ENCODE measurements at regions not wholly inside any gene's neighbourhood (a gene's known extent, or its start where the extent isn't known, plus 50 kb on each side); places are given as distances from the start of the nearest gene placed in this dataset.

DNA sequence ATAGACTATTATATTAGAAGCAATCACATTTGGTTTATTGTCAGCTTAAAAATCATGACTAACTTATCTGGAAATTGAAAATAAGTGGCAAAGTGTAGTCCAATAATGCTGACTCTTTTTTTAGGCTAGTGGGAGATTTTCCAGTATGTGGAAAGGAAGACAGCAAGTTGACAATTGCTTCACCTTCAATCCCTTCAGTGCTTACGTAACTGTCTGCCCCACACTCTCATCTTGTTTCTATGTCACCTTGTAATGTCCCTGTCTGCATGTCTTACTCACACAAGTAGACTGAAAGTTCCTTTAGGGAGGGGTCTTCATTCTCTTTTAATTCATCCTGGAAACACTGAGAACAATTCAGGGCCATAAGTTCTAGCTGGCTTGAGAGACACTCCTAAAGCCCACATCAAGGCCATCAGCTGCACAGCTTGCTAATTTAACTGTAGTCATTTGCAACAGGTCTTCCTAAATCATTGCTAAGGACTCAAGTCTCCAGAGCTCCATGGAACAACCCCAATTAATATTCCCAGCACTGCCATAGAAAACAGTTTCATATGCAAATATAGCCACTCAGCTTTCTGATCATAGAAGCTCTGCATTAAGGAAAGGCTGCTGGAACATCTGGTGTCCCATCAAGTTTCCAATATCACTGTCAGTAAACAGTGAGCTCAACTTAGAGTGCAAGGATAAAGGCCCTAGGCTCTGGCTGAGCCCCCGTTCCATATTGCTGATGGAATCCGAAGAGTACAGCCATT lies 230.5 kb downstream of the ETAA1 start:
- TF ChIP-seq, protein P1, sequence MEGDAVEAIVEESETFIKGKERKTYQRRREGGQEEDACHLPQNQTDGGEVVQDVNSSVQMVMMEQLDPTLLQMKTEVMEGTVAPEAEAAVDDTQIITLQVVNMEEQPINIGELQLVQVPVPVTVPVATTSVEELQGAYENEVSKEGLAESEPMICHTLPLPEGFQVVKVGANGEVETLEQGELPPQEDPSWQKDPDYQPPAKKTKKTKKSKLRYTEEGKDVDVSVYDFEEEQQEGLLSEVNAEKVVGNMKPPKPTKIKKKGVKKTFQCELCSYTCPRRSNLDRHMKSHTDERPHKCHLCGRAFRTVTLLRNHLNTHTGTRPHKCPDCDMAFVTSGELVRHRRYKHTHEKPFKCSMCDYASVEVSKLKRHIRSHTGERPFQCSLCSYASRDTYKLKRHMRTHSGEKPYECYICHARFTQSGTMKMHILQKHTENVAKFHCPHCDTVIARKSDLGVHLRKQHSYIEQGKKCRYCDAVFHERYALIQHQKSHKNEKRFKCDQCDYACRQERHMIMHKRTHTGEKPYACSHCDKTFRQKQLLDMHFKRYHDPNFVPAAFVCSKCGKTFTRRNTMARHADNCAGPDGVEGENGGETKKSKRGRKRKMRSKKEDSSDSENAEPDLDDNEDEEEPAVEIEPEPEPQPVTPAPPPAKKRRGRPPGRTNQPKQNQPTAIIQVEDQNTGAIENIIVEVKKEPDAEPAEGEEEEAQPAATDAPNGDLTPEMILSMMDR (conservative IDR thresholded peaks at IDR 0.05; ENCODE audit: low read length): no peak

DNA sequence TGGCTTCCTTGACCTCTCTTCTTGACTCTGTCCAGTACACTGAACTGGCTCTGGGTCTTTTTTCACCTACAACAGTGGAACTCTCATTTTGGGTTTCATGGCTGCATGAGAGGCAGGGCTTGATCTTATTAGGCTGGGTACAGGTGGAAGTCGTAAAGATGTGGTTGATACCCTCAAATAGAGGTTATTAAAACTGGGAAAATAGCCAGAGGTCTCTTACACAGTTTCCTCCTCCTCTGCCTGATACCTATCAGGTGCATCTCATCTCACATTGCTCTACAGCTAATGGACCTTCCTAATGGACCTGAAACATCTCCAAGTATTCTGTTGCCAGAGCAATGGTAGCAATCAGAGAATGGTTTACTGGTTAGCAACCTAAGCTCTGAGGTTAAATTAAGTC lies 231.8 kb downstream of the ETAA1 start:
- no peak overlapping the region for H3K4me3 ChIP-seq (ENCODE audit: low read length)
- no peak for DNase-seq (ENCODE audit: low read depth)
- TF ChIP-seq, protein P1 (conservative IDR thresholded peaks at IDR 0.05; ENCODE audit: low read length): no peak

More for the DNA sequence above, 230.5 kb downstream of the ETAA1 start:
- DNase-seq (ENCODE audit: low read depth): peak; percentile 40
- no peak overlapping the region for H3K4me3 ChIP-seq (ENCODE audit: low read length)

DNA sequence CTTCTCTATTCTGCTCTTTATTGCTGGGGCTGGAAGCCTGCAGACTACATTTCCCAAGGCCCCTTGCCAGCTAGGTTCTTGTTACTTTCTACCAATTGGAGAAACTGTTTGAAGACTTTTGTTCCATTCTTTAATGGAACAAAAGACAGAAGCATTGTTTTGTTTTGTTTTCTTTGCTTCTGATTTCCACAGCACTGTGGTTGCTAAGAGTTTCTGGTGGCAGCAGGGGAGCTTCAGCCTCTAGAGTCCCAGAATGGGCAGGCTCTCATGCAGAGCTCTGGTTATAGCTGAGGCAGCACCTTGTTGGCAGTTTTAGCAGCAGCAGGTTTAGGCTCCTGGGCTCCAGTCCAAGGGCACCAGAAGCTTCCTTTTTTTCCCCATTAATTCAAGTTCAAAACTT lies 234.3 kb downstream of the ETAA1 start:
- H3K4me3 ChIP-seq (ENCODE audit: low read length): no peak overlapping the region
- DNase-seq (ENCODE audit: low read depth): no peak
- TF ChIP-seq, protein P1 (conservative IDR thresholded peaks at IDR 0.05; ENCODE audit: low read length): no peak

DNA sequence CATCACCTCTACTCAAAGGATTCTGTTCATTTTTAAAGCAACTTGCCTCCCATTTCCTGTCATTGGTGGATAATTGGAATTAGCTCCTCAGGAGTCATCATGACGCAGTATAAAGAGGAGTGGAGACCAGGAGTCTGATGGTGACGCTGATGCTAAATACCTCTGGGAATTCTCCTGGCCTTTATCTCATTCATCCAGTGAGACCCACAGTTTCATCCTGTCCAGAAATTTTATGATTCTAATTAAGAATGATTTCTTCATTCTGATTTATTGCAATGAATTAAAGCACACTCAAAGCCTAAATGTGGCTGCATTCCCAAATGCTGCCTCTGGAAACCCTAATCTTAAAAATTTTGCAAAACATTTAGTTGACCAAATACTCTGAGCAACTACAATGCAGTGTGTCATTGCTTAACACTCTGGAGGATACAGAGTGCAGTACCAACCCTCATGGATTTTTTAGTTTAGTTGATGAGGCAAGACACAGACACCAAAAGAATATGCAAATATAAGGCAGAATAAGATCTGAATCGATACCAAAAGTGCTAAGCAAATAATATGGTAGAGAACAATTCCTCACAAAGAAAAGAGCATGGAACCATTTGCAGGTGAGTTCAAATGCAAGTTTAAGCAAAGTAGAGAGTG lies 236.2 kb downstream of the ETAA1 start:
- DNase-seq (ENCODE audit: low read depth): peak; percentile 36
- TF ChIP-seq, protein P1 (conservative IDR thresholded peaks at IDR 0.05; ENCODE audit: low read length): no peak
- no peak overlapping the region for H3K4me3 ChIP-seq (ENCODE audit: low read length)

DNA sequence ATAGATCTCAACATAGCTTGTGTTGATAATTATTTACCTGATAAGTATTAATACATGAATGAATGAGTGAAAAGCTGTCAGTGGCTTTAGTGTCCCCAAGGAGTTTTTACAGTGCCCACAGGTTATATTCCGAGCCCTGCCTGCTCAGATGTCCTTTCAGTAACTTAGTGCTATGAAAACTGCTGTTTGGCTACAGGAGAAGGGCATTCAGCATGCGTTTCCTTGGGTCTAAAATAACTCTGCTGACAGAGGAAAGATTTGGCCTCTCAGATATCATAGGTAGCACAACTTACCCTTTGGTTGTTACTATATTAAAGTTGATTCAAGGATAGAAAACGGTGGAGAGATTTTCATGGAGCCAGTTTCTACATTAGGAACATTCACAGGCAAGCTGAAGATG lies 241.0 kb downstream of the ETAA1 start:
- TF ChIP-seq, protein P1 (conservative IDR thresholded peaks at IDR 0.05; ENCODE audit: low read length): no peak
- no peak for DNase-seq (ENCODE audit: low read depth)
- no peak overlapping the region for H3K4me3 ChIP-seq (ENCODE audit: low read length)

DNA sequence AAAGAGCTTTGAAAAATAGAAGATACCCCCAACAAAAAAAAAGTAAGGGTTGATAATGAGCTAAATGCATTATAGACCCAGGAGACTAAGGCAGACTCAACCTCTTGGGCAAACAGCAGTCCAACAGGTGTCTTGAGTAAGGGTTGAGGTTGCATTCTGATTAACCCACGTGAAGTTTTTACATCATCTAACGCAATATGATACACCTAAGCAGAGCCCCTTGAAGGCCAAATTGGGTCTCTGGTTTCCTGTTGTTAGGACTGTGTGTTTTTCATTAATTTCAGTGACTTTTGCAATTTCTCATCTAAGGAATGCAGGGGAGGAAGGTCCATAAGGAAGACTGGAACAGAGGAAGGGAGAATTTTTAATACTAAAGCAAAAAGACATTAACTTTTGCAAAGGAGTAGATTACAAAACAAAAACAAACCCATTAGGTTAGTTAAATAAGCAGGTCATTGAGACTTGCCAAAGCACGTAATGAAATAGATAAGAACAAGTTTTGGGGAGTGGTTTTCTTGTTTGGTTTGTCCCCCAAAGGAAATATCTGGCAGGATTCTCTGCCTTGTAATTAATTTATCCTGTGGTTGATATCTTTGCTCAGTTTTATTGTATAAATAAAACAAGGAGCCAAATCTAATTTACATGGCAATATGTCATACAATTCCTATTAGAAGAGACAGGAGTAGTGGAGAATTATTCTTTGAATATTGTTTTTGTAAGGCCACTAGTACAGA lies 244.3 kb downstream of the ETAA1 start:
- no peak for DNase-seq (ENCODE audit: low read depth)
- TF ChIP-seq, protein P1 (conservative IDR thresholded peaks at IDR 0.05; ENCODE audit: low read length): no peak
- H3K4me3 ChIP-seq (ENCODE audit: low read length): no peak overlapping the region
